Tibial nerve (tissue), 4 donors: ENCODE measurements at regions not wholly inside any gene's neighbourhood (a gene's known extent, or its start where the extent isn't known, plus 50 kb on each side); places are given as distances from the start of the nearest gene placed in this dataset.

Experiments used
- DNase-seq, 2 donors: peaks; one replicate each; pipeline ENCODE4 v3.0.0-alpha.2; 2019; ENCODE audit warnings: low spot score in 2 of 2
- H3K27ac ChIP-seq, 4 donors: fragments of 200-600 bp; sonication (generic) in 3 of 4; one replicate each; pipeline ENCODE4 v1.5.1; 2017 to 2019; ENCODE audit warnings: mild to moderate bottlenecking in 1 of 4
- H3K27me3 ChIP-seq, 2 donors: fragments of 200-600 bp; sonication (generic) in 1 of 2; one replicate each; pipeline versions ENCODE4 v1.5.1 to v1.6.0; 2017 to 2019
- H3K36me3 ChIP-seq, 3 donors: fragments of 200-600 bp; sonication (generic); one replicate each; pipeline ENCODE4 v1.5.1; 2018 to 2019
- H3K4me1 ChIP-seq, 4 donors: fragments of 200-600 bp; sonication (generic) in 3 of 4; one replicate each; pipeline ENCODE4 v1.5.1; 2017 to 2019
- H3K4me3 ChIP-seq, 4 donors: fragments of 200-600 bp; sonication (generic) in 3 of 4; one replicate each; pipeline ENCODE4 v1.5.1; 2017 to 2019; ENCODE audit warnings: mild to moderate bottlenecking in 1 of 4, moderate library complexity in 1 of 4
- H3K9me3 ChIP-seq, 4 donors: fragments of 200-600 bp; sonication (generic) in 3 of 4; one replicate each; pipeline ENCODE4 v1.5.1; 2017 to 2019
- EP300 ChIP-seq, 2 donors: sonication (generic); formaldehyde crosslinking; IDR thresholded peaks; one replicate each; pipeline ENCODE4 v1.6.1; 2017; ENCODE audit warnings: antibody characterized with exemption in 2 of 2, mild to moderate bottlenecking in 1 of 2
- POLR2A ChIP-seq, 2 donors: fragments of 450-650 bp; IDR thresholded peaks; one replicate each; pipeline ENCODE4 v1.6.1; 2017; ENCODE audit warnings: antibody characterized with exemption in 2 of 2, mild to moderate bottlenecking in 2 of 2, moderate library complexity in 2 of 2
- WGBS, 2 donors: methylation state at CpG; one replicate each; pipeline ENCODE4 v1.1.5; 2018; 5-methylcytosine and 5-hydroxymethylcytosine counted together
- TF ChIP-seq, protein P1 (sequence below), 5 experiments: fragments of 200-600 bp in 3 of 5; fragments of 450-650 bp in 2 of 5; sonication (generic) in 3 of 5; IDR thresholded peaks; one replicate each; pipeline ENCODE4 v1.5.1; 2016 to 2019; ENCODE audit warnings: antibody characterized with exemption in 5 of 5, mild to moderate bottlenecking in 3 of 5, moderate library complexity in 2 of 5

DNA sequence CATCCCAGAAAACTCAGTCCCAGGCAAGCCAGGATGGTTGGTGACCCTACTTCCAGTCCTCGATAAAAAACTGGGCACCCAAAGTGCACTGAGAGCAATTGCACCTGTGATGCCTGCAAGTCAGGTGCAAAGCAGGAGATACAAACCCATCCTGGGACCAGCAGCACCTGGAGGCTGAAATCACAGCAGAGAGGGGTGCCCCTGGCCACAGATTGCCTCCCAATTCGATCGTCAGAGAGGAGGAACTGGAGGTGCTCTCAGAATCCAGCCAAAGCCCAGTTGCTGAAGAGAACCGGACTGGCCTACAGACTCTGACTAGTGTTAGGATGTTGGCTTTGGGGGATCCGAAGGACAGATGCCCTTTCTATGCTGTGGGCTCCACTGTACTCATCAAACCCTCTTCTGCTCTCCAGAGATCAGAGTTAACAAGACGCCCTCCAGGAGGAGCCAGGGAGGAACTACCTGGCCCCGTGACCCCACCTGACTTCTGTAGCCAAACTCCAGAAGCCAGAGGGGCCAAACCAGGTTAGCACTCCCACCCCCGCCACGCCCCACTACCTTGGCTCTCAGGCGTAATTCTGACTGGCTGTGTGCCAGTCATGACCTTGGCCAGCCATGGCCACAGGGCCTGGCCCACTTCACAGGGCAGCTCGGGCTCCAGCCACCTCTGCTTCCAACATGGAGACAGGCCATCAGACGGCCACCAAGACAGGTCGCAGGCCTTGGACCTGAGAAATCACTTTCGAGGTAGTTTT is 284.5 kb upstream of the RTL1 start:
- WGBS, 2 donors, result 79 to 83% methylated on average over 12 to 14 of the region's 14 CpGs
- Histone ChIP-seq H3K27ac (no peak overlapping the region), H3K9me3 (no peaks in the 10 kb centered on the region), H3K27me3 (no peaks in the 10 kb centered on the region), H3K4me1 (peaks cover 0 to 10% (median 0%) of the 10 kb centered on the region in 4 donors), H3K4me3 (no peak overlapping the region), H3K36me3 (no peaks in the 10 kb centered on the region)
- no peak for DNase-seq
- TF ChIP-seq EP300 (IDR thresholded peaks at IDR 0.05) (no peak), POLR2A (IDR thresholded peaks at IDR 0.05) (no peak)
- TF ChIP-seq, protein P1, sequence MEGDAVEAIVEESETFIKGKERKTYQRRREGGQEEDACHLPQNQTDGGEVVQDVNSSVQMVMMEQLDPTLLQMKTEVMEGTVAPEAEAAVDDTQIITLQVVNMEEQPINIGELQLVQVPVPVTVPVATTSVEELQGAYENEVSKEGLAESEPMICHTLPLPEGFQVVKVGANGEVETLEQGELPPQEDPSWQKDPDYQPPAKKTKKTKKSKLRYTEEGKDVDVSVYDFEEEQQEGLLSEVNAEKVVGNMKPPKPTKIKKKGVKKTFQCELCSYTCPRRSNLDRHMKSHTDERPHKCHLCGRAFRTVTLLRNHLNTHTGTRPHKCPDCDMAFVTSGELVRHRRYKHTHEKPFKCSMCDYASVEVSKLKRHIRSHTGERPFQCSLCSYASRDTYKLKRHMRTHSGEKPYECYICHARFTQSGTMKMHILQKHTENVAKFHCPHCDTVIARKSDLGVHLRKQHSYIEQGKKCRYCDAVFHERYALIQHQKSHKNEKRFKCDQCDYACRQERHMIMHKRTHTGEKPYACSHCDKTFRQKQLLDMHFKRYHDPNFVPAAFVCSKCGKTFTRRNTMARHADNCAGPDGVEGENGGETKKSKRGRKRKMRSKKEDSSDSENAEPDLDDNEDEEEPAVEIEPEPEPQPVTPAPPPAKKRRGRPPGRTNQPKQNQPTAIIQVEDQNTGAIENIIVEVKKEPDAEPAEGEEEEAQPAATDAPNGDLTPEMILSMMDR (IDR thresholded peaks at IDR 0.05), result no peak

DNA sequence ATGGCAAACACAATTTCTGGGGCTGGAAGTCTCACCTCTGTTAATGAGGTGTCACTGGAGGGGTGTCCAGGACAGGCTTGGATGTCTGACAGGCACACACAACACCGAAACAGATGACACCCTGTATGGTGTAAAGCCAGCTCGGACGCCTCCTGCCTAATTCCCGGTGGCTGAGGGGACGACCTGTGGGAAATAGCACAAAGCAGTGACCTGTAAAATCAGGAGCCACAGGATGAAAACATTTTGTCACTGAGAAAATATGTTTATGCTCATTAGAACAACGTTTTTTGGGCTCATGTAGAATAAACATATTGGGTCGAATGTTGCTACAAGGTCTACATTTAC is 285.0 kb upstream of the RTL1 start:
- Histone ChIP-seq H3K9me3 (no peaks in the 10 kb centered on the region), H3K27me3 (no peaks in the 10 kb centered on the region), H3K4me1 (peaks cover 0 to 10% (median 0%) of the 10 kb centered on the region in 4 donors), H3K27ac (no peak overlapping the region), H3K36me3 (no peaks in the 10 kb centered on the region), H3K4me3 (no peak overlapping the region)
- DNase-seq, result no peak
- TF ChIP-seq, protein P1 (IDR thresholded peaks at IDR 0.05), result no peak
- TF ChIP-seq POLR2A (IDR thresholded peaks at IDR 0.05), result no peak
- no peak for TF ChIP-seq EP300 (IDR thresholded peaks at IDR 0.05)
- WGBS, 2 donors, result 64 to 78% methylated on average over 7 of the region's 7 CpGs

DNA sequence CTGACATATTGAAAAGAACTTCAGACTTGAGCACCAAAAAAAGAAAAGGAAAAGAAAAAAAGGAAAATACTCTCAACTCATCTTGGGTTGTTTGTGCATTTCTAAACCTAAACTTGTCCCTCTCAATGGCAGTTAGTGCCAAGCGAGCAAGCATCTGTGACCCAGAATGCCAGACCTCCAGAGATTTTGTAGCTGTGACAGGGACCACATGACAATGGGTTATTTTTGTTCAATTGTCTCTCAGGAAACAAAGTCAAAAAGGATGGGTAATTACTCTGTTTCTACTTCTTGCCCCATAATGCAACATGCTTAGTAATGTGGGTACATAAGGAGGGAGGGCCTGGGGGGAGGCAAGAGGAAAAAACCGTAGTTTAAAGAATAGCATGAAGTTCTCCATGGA is 285.7 kb upstream of the RTL1 start:
- 39 to 48% methylated on average over 2 of the region's 2 CpGs for whole genome bisulfite sequencing, 2 donors
- peaks cover 0 to 10% (median 0%) of the 10 kb centered on the region in 4 donors for H3K4me1 ChIP-seq
- DNase-seq, result no peak
- H3K4me3 ChIP-seq, result no peak overlapping the region
- TF ChIP-seq EP300 (IDR thresholded peaks at IDR 0.05) (no peak), POLR2A (IDR thresholded peaks at IDR 0.05) (no peak)
- TF ChIP-seq, protein P1 (IDR thresholded peaks at IDR 0.05), result no peak
- no peaks in the 10 kb centered on the region for H3K36me3 ChIP-seq
- no peak overlapping the region for H3K27ac ChIP-seq
- no peaks in the 10 kb centered on the region for H3K9me3 ChIP-seq
- no peaks in the 10 kb centered on the region for H3K27me3 ChIP-seq

DNA sequence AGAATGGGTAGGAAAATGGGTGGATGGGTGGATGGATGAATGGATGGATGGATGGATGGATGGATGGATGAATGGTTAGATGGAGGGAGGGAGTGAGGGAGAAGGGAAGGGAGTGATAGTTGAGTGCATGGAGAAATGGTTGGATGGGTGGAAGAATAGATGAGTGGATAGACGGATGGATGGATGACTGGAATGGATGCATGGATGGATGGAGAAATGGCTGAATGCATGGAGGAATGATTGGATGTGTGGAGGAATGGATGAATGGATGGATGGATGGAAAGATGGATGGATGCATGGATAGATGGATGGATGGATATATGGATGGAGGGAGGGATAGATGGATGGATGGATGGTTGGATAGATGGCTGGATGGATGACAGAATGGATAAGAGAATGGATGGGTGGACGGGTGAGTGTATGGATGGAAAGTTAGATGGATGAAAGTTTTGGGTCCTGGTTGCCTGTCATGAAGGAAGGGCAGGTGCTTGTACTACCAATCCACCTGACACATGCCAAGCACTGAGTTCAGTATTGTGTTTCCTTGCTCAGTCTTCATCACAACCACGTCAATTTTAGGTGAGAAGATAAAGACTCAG is 286.5 kb upstream of the RTL1 start:
- Histone ChIP-seq H3K36me3 (no peaks in the 10 kb centered on the region), H3K9me3 (no peaks in the 10 kb centered on the region), H3K4me1 (peaks cover 0 to 10% (median 0%) of the 10 kb centered on the region in 4 donors), H3K4me3 (no peak overlapping the region), H3K27me3 (no peaks in the 10 kb centered on the region), H3K27ac (no peak overlapping the region)
- no peak for DNase-seq
- WGBS, 2 donors, result 89 to 90% methylated on average over 3 of the region's 3 CpGs
- TF ChIP-seq EP300 (IDR thresholded peaks at IDR 0.05) (no peak), POLR2A (IDR thresholded peaks at IDR 0.05) (no peak)
- TF ChIP-seq, protein P1 (IDR thresholded peaks at IDR 0.05), result no peak

DNA sequence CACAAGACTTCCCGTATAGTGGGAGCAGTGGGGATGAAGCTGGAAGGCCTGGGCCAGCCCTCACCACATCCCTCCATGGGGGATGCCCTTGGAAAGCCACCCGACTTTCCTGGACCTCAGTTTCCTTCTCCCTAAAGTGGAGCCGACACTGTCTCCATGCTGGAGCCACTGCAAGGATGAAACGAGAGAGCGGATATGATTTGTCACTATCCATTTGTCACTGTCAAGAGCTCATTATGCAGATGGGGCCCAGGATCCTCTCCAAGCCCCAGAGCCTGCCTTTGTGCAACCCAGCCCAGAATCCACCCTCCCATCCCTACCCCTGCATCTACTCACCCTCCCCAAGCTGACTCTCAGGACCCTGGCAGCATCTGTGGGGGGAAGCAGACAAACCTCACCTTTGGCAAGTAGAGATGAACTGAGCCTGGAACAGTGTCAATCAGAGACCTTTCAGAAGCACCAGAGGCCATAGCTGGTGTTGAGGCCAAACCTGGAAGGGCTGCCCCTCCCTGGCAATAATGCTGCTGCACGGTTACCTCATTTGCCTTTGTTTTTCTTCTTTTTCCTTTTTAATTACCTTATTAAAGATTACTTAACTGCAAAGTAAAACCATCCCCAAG is 287.7 kb upstream of the RTL1 start:
- H3K36me3 ChIP-seq, result no peaks in the 10 kb centered on the region
- H3K4me1 ChIP-seq, result peaks cover 0 to 10% (median 0%) of the 10 kb centered on the region in 4 donors
- no peak overlapping the region for H3K4me3 ChIP-seq
- WGBS, 2 donors, result 83 to 86% methylated on average over 5 to 6 of the region's 6 CpGs
- TF ChIP-seq, protein P1 (IDR thresholded peaks at IDR 0.05), result no peak
- TF ChIP-seq POLR2A (IDR thresholded peaks at IDR 0.05), result no peak
- no peak for TF ChIP-seq EP300 (IDR thresholded peaks at IDR 0.05)
- no peak for DNase-seq
- no peaks in the 10 kb centered on the region for H3K27me3 ChIP-seq
- no peaks in the 10 kb centered on the region for H3K9me3 ChIP-seq
- H3K27ac ChIP-seq, result no peak overlapping the region
